ENCODE measurements at regions not wholly inside any gene's neighbourhood (a gene's known extent, or its start where the extent isn't known, plus 50 kb on each side); places are given as distances from the start of the nearest gene placed in this dataset.
A peak's percentile ranks its signal among the peaks of the same experiment; 100 is the strongest.
"Not testable (repeated sequence)": the region's sequence is repeated elsewhere in the genome, so short reads cannot be mapped to it uniquely, and the experiment has no call there.

GRCh38 chr6:166877906-166878305, 78.4 kb downstream of the RNASET2 start:
- DNase-seq (ENCODE audit: low read depth in 3 of 3) = no peak

DNA sequence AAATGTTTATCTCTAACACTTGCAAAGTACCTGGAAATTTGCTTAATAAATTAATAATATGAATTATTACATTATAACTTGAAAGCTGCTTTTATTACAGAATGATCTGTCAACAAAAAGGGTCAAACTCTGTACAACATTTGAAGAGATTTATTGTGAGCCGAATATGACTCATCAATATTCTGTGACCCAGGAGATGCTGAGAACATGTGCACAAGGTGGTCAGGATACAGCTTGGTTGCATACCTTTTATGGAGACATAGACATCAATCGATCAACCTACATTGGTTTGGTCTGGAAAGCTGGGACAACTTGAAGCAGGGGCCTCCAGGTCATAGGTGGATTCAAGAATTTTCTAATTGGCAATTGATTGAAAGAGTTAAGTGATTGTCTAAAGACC, 79.0 kb downstream of the RNASET2 start:
- no peak for DNase-seq (ENCODE audit: low read depth in 3 of 3)

GRCh38 chr6:166872531-166873009, 83.8 kb downstream of the RNASET2 start:
- DNase-seq (ENCODE audit: low read depth in 3 of 3) = no peak

DNA sequence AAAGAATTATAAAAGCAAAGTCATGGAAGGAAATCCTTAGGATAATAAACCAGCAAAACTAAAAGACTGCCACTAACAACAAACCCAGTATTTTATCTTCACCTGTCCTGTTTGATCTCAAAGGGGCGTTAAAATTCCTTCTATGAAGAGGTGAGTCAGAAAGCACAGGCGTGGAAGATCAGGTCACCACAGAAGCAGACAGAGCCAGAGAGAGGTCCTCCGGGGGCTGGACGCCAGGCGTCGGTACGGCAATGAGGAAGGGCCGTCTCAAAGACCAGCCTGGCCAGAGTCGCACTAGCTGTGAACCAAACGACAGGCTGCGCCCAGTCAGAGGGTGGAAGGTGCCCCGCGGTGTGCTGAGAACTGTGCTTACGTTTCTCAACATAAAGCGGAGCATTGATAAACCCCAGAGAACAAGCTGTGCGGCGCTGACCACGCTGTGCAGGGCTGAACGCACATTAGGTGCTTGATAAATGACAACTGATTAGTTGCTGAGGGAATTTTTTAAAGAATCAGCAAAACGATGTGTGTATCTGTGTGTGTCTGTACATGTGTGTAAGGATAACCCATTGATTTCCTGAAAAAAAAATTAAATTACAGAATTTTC, 85.6 kb downstream of the RNASET2 start:
- DNase-seq (ENCODE audit: low read depth in 3 of 3) = no peak

GRCh38 chr6:166866839-166867637, 89.3 kb downstream of the RNASET2 start:
- no peak for DNase-seq (ENCODE audit: low read depth in 3 of 3)

- DNase-seq (ENCODE audit: low read depth in 3 of 3) = no peak
Observed at GRCh38 chr6:166864333-166864732, 92.0 kb downstream of the RNASET2 start.

DNA sequence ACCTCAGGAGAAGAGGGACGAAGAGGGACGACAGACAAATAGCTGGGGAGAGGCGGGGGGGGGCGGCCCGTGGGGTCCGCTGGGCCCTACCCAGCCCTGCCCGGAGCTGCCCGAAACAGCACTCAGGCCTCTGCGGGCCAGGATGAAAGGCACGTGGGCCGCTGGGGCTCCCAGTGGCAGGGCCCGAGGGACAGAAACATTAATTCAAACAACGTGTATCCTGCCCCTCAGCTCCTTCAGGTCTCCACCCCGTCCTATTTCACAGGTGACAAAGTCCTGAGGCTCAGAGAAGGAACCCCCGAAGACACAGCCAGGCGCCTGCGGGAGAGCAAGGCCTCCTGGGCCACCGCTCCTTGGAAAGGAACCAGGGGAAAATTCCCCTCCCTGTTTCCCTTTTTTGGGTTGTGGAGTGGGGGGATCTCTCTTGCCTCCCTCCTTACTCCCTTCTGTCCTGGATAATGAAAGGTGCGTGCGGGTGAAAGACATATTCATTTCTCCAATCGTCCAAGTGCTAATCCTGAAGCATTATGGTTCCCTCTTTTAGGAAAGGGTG, 93.3 kb downstream of the RNASET2 start:
- DNase-seq (ENCODE audit: low read depth in 3 of 3) = peak in 1 of 3 experiments; percentile 4

DNA sequence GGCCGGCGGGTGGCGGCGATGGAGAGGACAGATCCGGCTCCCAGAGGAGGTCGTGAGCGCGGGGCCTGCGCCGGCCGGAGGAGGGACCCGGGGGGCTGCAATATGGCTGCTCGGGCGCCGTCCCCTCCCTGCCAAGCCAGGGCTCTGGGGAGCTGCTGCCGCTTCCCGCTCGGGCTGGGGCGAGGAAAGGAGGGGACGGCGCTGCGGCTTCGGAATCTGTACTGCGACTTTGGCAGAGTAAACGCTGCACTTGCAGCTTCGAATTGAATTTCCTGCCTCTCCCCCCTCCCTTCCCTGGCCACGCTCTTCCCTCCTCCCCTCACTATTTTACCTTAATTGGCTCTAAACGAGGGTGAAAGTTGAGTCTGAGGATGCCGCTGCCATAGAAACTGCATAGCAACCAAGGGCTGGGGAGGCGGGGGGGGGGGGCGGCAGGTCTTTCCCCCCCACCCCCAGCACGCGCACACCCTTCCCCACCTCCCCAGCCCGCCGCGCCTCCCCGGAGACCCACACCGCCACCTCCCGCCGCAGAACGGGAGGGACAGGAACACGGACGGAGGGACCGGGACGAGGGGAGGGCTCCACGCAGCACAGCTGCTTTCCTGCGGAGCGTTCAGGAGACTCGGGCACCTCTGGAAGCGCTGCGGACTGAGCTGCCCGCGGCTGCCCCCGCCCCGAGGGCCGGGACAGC, 93.9 kb downstream of the RNASET2 start:
- peak in 2 of 3 experiments; percentile 1 to 32 for DNase-seq (ENCODE audit: low read depth in 3 of 3)

DNA sequence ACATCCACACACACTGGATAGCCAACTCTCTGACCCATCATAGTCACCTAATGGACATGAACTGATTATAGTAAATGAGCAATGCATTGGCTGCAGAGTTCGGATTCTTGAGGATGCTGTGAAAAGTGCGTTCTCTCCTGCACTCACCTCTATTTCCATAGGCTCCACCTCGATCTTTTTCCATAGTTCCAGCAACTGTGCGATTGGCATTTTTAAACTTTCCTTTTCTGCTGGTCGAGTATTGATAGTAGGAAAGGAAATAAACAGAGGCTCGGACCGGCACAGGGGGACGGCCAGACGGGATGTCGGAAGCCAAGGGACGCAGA, 94.4 kb downstream of the RNASET2 start:
- no peak for DNase-seq (ENCODE audit: low read depth in 3 of 3)

GRCh38 chr6:166861304-166861703, 95.0 kb downstream of the RNASET2 start:
- DNase-seq (ENCODE audit: low read depth in 3 of 3) = no peak

- DNase-seq (ENCODE audit: low read depth in 3 of 3) = no peak
Observed at GRCh38 chr6:166860392-166860791, 96.0 kb downstream of the RNASET2 start.

DNA sequence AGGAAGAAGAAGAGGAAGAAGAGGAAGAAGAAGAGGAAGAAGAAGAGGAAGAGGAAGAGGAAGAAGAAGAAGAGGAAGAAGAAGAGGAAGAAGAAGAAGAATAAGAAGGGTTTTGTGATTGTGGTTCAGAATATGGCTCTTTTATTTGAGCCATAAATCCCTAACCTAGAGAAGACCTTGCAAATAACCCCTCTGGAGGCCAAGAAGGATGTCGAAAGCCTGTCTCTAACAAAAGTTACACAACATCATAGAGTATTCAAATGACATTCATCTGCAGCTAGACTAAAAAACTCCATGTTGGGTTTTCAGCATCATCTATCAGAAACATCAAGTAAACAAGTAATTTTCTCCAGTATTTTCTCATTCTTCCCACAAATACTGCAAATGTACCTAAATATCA, 100.9 kb downstream of the RNASET2 start:
- DNase-seq (ENCODE audit: low read depth in 3 of 3) = no peak

DNA sequence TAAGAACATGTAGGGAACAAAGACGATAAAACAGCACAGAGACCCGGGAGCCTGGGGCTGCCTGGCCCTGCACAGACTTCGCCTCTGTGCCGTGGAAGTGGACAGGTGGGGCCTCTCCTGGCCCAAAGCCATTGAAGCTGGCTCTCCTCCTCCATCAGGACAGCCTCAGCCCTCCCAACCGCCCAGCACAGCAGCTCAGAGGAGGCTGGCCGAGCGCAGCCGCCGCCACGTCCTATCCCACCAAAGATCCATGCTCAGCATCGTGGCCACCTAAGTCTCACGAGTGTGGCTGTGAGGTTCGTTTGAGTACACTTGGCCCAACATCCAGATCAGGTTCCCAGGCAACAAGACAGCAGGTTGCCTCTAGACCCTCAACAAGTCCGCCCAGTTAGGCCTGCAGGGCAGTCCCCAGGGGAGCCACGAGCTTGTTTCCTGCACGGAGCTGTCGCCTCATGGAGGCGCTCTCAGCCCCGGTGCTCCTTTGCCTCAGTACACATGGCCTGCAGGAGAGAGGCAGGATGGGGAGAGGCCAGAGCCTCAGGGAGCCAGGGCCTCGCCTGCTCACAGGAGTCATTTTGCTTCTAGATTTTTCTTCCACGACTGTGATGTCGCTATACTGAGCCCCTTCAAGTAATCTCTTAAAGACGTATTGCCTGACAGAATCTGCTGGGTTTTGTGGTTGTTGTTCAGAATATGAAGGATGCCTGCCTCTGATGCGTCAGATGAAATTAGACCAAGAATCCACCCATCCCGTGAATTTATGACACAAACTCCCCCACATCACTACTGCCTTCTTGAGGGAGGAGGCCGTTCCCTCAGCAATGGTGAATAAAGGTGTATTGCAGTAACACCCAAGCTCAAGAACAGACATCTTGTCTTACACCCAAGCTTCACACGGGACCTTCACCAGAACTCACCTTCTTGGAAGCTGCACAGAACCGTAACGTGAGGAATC, 102.7 kb downstream of the RNASET2 start:
- no peak for DNase-seq (ENCODE audit: low read depth in 3 of 3)

GRCh38 chr6:166852451-166852975, 103.8 kb downstream of the RNASET2 start:
- no peak for DNase-seq (ENCODE audit: low read depth in 3 of 3)

GRCh38 chr6:166851911-166852310, 104.4 kb downstream of the RNASET2 start:
- no peak for DNase-seq (ENCODE audit: low read depth in 3 of 3)

DNA sequence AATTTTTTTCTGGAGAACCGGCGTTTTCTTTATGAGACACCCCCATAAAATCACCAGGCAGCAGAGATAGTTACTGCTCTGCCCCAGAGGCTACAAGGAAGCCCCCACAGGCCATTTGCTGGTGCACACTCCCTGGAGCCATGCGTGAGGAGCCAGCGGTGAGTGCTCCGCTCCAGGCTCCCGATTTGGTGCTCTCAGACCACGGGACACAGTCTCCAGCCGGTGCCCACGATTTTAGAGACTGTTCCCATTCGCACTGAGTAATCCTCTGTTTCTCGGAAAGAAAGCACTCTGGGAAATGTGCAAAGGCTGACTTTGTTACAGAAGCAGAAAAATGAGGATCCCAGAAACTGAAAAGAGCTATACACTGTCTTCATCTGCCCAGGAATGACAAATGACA, 104.9 kb downstream of the RNASET2 start:
- DNase-seq (ENCODE audit: low read depth in 3 of 3) = no peak

DNA sequence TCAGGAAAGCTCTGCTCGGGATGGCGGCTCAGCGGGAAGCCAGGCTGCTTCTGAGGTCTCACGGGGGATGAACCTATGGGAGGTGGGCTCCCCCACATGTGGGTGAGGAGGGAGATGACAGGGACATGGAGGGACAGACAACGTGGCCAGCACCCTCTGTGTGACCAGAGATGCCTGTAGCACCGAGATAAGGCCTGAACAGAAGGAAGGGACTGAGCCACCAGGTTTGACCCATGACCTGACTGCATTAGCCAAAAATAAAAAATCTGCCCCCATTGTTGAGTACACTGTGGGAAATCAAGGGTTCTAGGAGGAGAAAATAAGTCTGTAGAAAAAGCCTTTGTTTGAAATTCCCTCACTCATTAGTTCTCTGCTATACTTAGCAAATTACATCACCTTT, 105.7 kb downstream of the RNASET2 start:
- DNase-seq (ENCODE audit: low read depth in 3 of 3) = no peak

DNA sequence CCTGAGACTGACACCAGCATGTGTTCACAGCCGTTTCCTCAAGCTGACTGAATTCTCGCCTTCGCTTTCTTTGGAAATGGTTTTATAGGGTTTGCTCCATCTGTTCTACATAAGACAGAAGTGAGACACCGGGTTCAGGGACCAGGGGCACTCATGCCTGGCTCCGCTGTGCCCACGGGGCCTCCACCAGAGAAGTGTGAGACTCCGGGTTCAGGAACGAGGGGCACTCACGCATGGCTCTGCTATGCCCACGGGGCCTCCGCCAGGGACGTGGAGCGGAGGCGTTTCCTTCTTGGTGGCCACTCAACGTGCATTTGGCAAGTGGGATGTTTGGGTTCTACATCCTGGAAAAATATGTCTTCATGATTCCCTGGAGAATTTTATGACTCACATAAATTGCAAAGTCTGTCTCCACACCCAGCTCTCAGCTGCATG, 106.6 kb downstream of the RNASET2 start:
- DNase-seq (ENCODE audit: low read depth in 3 of 3) = no peak

DNA sequence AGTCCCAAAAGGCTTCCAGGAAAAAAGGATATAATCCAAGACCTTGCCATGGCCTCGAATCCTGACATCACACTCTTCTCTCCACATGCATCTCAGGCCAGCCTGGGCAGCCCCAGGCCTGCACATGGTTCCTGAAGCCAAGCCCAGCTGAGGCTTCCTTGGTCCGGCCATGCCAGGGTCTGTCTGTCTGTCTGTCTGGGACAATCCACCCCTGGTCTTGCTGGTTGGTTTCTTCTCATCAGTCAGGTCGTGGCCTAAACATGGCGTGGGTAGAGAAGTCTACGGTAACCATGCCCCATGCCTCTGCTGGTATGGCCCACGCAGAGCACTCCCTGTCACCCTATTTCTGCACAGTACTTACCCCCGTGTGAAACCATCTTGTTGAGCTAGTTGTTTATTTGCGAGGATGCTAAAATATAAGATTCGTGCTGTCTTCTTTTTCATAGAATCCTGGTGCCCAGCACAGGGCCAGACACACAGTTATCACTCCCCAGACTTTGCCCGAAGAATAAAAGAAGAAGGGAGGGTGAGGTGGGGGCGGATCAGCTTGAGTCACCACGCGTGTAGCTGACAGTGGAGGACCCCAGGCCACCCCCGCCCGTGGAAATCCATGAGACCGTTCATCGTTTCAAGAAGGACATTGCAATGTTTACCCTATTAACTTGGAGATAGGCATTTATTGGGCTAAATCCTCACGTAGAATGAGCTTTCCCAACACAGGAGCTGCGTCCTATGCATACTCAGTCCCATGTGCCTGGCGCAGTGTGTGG, 107.2 kb downstream of the RNASET2 start:
- DNase-seq (ENCODE audit: low read depth in 3 of 3) = no peak

- DNase-seq (ENCODE audit: low read depth in 3 of 3) = not testable (repeated sequence)
Observed at GRCh38 chr6:166846446-166847142, 109.8 kb downstream of the RNASET2 start.

Data from stimulated activated CD4-positive, alpha-beta T cell treated with anti-CD3 and anti-CD28 coated beads, TNF-alpha, amount 100 ng/mL, for 24 hours (primary cell).